ENCODE measurements at regions not wholly inside any gene's neighbourhood (a gene's known extent, or its start where the extent isn't known, plus 50 kb on each side); places are given as distances from the start of the nearest gene placed in this dataset.

DNA sequence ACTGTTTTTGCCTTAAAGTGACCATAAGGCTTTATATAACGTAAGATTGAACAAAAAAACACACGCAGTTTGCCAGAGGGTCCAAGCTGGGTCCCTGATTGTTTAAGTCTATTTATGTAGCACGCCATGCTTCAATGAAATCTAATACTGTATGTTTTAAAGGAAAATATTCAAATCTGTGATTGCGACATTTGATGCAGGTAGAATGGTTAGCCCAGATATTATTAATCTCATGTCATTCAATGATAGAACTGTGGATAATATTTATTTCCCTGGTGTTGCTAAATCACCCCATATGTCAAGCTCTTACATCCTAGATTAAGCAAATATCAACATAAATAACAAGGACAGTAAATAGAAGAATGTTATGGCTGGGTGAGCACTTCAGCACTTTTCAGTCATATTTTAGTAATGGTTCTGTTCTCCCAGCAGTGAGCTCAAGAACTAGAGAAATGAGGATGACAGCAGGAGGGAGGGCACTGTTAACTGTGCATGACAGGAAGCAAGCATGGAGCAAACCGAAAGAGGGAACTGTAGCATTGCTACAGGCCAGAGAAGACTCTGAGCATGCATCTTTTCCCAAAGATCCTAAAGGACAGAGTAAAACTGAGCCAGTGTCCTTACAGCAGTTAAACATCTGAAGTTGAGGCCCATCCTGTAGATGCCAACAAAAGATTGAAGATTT, 465.7 kb upstream of the MGAT4C start:
- no peaks in the 10 kb centered on the region for H3K4me1 ChIP-seq
- no peak overlapping the region for H3K9ac ChIP-seq
- H3K27me3 ChIP-seq (ENCODE audit: control insufficient read depth, insufficient read depth, low read length), result no peaks in the 10 kb centered on the region
- H3K36me3 ChIP-seq (ENCODE audit: control insufficient read depth, insufficient read depth, low read length), result no peaks in the 10 kb centered on the region
- H3K79me2 ChIP-seq, result no peaks in the 10 kb centered on the region
- H3K4me3 ChIP-seq (ENCODE audit: low read depth, low read length), result no peak overlapping the region
- no peaks in the 10 kb centered on the region for H3K9me3 ChIP-seq (ENCODE audit: control insufficient read depth, low read length)
- no peak overlapping the region for H3K4me2 ChIP-seq (ENCODE audit: low read length)
- no peak overlapping the region for H3K27ac ChIP-seq
- no peak overlapping the region for H2AFZ ChIP-seq
- TF ChIP-seq, protein P1, sequence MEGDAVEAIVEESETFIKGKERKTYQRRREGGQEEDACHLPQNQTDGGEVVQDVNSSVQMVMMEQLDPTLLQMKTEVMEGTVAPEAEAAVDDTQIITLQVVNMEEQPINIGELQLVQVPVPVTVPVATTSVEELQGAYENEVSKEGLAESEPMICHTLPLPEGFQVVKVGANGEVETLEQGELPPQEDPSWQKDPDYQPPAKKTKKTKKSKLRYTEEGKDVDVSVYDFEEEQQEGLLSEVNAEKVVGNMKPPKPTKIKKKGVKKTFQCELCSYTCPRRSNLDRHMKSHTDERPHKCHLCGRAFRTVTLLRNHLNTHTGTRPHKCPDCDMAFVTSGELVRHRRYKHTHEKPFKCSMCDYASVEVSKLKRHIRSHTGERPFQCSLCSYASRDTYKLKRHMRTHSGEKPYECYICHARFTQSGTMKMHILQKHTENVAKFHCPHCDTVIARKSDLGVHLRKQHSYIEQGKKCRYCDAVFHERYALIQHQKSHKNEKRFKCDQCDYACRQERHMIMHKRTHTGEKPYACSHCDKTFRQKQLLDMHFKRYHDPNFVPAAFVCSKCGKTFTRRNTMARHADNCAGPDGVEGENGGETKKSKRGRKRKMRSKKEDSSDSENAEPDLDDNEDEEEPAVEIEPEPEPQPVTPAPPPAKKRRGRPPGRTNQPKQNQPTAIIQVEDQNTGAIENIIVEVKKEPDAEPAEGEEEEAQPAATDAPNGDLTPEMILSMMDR (IDR thresholded peaks at IDR 0.05), result no peak

- H3K79me2 ChIP-seq, result no peaks in the 10 kb centered on the region
- no peaks in the 10 kb centered on the region for H3K9me3 ChIP-seq (ENCODE audit: control insufficient read depth, low read length)
- H3K27ac ChIP-seq, result no peak overlapping the region
- no peaks in the 10 kb centered on the region for H3K27me3 ChIP-seq (ENCODE audit: control insufficient read depth, insufficient read depth, low read length)
- no peak overlapping the region for H3K4me2 ChIP-seq (ENCODE audit: low read length)
- no peak overlapping the region for H3K9ac ChIP-seq
- H3K4me1 ChIP-seq, result no peaks in the 10 kb centered on the region
- TF ChIP-seq, protein P1 (IDR thresholded peaks at IDR 0.05), result no peak
- H3K4me3 ChIP-seq (ENCODE audit: low read depth, low read length), result no peak overlapping the region
- no peak overlapping the region for H2AFZ ChIP-seq
- no peaks in the 10 kb centered on the region for H3K36me3 ChIP-seq (ENCODE audit: control insufficient read depth, insufficient read depth, low read length)
These were observed 463.2 kb upstream of the MGAT4C start for GRCh38 chr12:86719381-86719780.

DNA sequence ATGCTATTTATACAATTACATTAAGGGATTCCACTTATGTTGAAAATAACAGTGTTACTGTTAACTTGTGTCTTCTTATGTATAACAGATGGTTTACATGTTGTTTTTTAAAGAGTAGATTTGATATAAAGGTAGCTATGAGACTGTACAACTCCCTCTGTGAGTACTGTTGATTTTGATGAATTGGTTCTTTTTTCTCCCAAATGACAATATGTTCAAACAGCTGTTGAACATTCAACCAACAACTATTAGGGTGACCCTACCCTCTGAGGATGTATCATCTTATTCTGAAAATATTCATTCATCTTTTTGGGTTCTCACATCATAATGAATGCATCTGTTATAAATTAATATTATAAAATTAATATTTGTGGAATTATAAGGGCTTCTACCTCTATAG, 456.9 kb upstream of the MGAT4C start:
- no peaks in the 10 kb centered on the region for H3K79me2 ChIP-seq
- H3K4me3 ChIP-seq (ENCODE audit: low read depth, low read length), result no peak overlapping the region
- no peaks in the 10 kb centered on the region for H3K4me1 ChIP-seq
- H3K27ac ChIP-seq, result no peak overlapping the region
- H2AFZ ChIP-seq, result no peak overlapping the region
- no peak overlapping the region for H3K9ac ChIP-seq
- H3K4me2 ChIP-seq (ENCODE audit: low read length), result no peak overlapping the region
- TF ChIP-seq, protein P1 (IDR thresholded peaks at IDR 0.05), result no peak
- no peaks in the 10 kb centered on the region for H3K9me3 ChIP-seq (ENCODE audit: control insufficient read depth, low read length)
- no peaks in the 10 kb centered on the region for H3K36me3 ChIP-seq (ENCODE audit: control insufficient read depth, insufficient read depth, low read length)
- no peaks in the 10 kb centered on the region for H3K27me3 ChIP-seq (ENCODE audit: control insufficient read depth, insufficient read depth, low read length)

GRCh38 chr12:86712425-86712843, 456.2 kb upstream of the MGAT4C start:
- no peaks in the 10 kb centered on the region for H3K9me3 ChIP-seq (ENCODE audit: control insufficient read depth, low read length)
- H3K4me3 ChIP-seq (ENCODE audit: low read depth, low read length), result no peak overlapping the region
- H3K27ac ChIP-seq, result no peak overlapping the region
- H3K4me2 ChIP-seq (ENCODE audit: low read length), result no peak overlapping the region
- no peaks in the 10 kb centered on the region for H3K4me1 ChIP-seq
- H3K27me3 ChIP-seq (ENCODE audit: control insufficient read depth, insufficient read depth, low read length), result no peaks in the 10 kb centered on the region
- no peak overlapping the region for H2AFZ ChIP-seq
- H3K36me3 ChIP-seq (ENCODE audit: control insufficient read depth, insufficient read depth, low read length), result no peaks in the 10 kb centered on the region
- TF ChIP-seq, protein P1 (IDR thresholded peaks at IDR 0.05), result no peak
- H3K79me2 ChIP-seq, result no peaks in the 10 kb centered on the region
- H3K9ac ChIP-seq, result no peak overlapping the region

DNA sequence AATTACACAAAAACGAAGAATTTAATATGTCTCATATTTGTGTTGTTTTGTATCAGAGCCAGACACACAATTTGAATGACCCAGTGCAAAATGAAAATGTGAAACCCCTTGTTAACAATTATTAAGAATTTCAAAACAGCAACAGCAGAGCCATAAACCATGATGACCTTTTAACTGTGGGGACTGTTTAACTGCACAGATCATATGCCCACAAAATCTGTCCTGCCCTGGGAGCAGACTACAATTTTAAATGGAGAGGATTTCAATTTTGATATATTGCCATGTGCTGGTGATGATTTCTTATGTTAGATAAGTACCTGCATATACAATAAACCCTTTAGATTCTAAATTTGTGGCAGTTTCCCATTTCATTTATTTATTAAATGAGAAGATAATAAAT, 455.5 kb upstream of the MGAT4C start:
- Histone ChIP-seq H3K27ac (no peak overlapping the region), H3K4me2 (ENCODE audit: low read length) (no peak overlapping the region), H3K4me3 (ENCODE audit: low read depth, low read length) (no peak overlapping the region), H2AFZ (no peak overlapping the region), H3K4me1 (no peaks in the 10 kb centered on the region), H3K9ac (no peak overlapping the region), H3K27me3 (ENCODE audit: control insufficient read depth, insufficient read depth, low read length) (no peaks in the 10 kb centered on the region), H3K9me3 (ENCODE audit: control insufficient read depth, low read length) (no peaks in the 10 kb centered on the region), H3K36me3 (ENCODE audit: control insufficient read depth, insufficient read depth, low read length) (no peaks in the 10 kb centered on the region), H3K79me2 (no peaks in the 10 kb centered on the region)
- TF ChIP-seq, protein P1 (IDR thresholded peaks at IDR 0.05), result no peak

All from parathyroid adenoma (tissue), 2 donors.